ENCODE measurements at regions not wholly inside any gene's neighbourhood (a gene's known extent, or its start where the extent isn't known, plus 50 kb on each side); places are given as distances from the start of the nearest gene placed in this dataset.

DNA sequence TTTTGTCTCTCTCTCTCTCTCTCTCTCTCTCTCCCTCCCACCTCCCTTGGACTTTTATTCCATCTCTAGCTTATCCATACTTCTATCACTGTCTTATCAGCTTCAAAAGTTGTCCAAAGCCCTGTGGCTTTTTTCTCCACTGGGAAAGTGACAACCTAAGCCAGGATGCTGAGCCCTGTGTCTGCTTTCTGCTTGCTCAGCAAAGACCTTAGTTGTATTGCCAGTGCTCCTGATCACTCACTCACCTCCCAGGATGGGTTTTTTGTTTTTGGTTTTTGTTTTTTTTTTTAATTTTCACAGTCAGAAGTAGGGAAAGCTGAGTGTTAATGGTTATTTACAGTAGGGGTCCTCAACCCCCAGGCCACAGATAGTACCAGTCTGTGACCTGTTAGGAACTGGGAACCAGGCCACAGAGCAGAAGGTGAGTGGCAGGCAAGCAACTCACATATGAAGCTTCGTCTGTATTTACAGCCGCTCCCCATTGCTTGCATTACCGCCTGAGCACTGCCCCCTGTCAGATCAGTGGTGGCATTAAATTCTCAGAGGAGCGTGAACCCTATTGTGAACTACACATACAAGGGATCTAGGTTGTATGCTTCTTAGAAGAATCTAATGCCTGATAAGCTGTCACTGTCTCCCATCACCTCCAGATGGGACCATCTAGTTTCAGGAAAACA is 125.0 kb upstream of the ID4 start:
- H3K4me3 ChIP-seq (ENCODE audit: insufficient read depth, low read depth, low read length): no peak overlapping the region
- no CpG with 5 or more reads among the region's 4 CpGs for WGBS, 2 experiments (ENCODE audit: extremely low coverage in 2 of 2, insufficient read length in 1 of 2)
- ChIA-PET CTCF (interaction anchor here (0.6 kb wide), 1 partner anchor 279 kb away, joined by 5 read pairs; no protein-coding TSS in a partner anchor), POLR2A (ENCODE audit: unreplicated experiment) (no interaction called here)
- no peaks in the 10 kb centered on the region for H3K9me1 ChIP-seq (ENCODE audit: insufficient read depth, low read length)
- intact Hi-C loops (cut with micrococcal nuclease): no loop called here
- no peak overlapping the region for H2AK5ac ChIP-seq (ENCODE audit: low read depth, low read length)
- no TSS peak for BruUV-seq (replicated peaks)
- no peak overlapping the region for H4K5ac ChIP-seq (ENCODE audit: low read depth, low read length)
- no peak overlapping the region for H2BK15ac ChIP-seq (ENCODE audit: low read depth, low read length)
- H2BK20ac ChIP-seq (ENCODE audit: low read depth, low read length): no peak overlapping the region
- no peak overlapping the region for H3K23ac ChIP-seq (ENCODE audit: low read depth, low read length)
- ATAC-seq (ENCODE audit: low read depth): no peak
- H4K20me1 ChIP-seq (ENCODE audit: insufficient read depth, low read length): no peaks in the 10 kb centered on the region
- no peak overlapping the region for H3K18ac ChIP-seq (ENCODE audit: low read depth, low read length)
- no peak overlapping the region for H2BK120ac ChIP-seq (ENCODE audit: low read depth, low read length)
- H4K8ac ChIP-seq (ENCODE audit: low read depth in 2 of 2, low read length in 2 of 2): no peak overlapping the region
- no peak for TF ChIP-seq RAD21 (IDR thresholded peaks at IDR 0.05; ENCODE audit: low read length)
- TF ChIP-seq CEBPB (IDR thresholded peaks at IDR 0.05; ENCODE audit: low read depth, low read length): no peak
- no peak for TF ChIP-seq MXI1 (IDR thresholded peaks at IDR 0.05; ENCODE audit: borderline replicate concordance, low read depth, low read length)
- TF ChIP-seq, protein P1, sequence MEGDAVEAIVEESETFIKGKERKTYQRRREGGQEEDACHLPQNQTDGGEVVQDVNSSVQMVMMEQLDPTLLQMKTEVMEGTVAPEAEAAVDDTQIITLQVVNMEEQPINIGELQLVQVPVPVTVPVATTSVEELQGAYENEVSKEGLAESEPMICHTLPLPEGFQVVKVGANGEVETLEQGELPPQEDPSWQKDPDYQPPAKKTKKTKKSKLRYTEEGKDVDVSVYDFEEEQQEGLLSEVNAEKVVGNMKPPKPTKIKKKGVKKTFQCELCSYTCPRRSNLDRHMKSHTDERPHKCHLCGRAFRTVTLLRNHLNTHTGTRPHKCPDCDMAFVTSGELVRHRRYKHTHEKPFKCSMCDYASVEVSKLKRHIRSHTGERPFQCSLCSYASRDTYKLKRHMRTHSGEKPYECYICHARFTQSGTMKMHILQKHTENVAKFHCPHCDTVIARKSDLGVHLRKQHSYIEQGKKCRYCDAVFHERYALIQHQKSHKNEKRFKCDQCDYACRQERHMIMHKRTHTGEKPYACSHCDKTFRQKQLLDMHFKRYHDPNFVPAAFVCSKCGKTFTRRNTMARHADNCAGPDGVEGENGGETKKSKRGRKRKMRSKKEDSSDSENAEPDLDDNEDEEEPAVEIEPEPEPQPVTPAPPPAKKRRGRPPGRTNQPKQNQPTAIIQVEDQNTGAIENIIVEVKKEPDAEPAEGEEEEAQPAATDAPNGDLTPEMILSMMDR (conservative IDR thresholded peaks at IDR 0.05; ENCODE audit: low read depth, low read length): no peak
- no peak for TF ChIP-seq POLR2A (IDR thresholded peaks at IDR 0.05; ENCODE audit: low read depth, low read length)
- TF ChIP-seq RFX5 (IDR thresholded peaks at IDR 0.05; ENCODE audit: low read depth, low read length): no peak
- no peak overlapping the region for H3K56ac ChIP-seq (ENCODE audit: extremely low read depth, insufficient read depth, low read length)
- no peak overlapping the region for H2BK5ac ChIP-seq (ENCODE audit: low read depth, low read length, poor library complexity, severe bottlenecking)
- H3K4me1 ChIP-seq (ENCODE audit: control insufficient read depth, insufficient read depth, low read length): no peaks in the 10 kb centered on the region
- H4K91ac ChIP-seq (ENCODE audit: insufficient read depth, low read depth, low read length): no peak overlapping the region
- no peak overlapping the region for H3K14ac ChIP-seq (replicated peaks; ENCODE audit: low read depth, low read length)
- H3K79me1 ChIP-seq (ENCODE audit: low read depth in 1 of 2, low read length in 2 of 2): no peaks in the 10 kb centered on the region
- H3K9me3 ChIP-seq (ENCODE audit: control insufficient read depth, insufficient read depth, low read length): no peaks in the 10 kb centered on the region
- dilution Hi-C loops (cut with HindIII; ENCODE audit: low sequenced_read_pairs, unreplicated experiment): no loop called here
- no peaks in the 10 kb centered on the region for H3K36me3 ChIP-seq (ENCODE audit: control insufficient read depth, insufficient read depth, low read length)
- no peaks in the 10 kb centered on the region for H3K27me3 ChIP-seq (ENCODE audit: control insufficient read depth, insufficient read depth, low read length)
- no peak overlapping the region for H2AFZ ChIP-seq (replicated peaks; ENCODE audit: low read length, poor library complexity)
- H3K9ac ChIP-seq (ENCODE audit: low read depth, low read length): no peak overlapping the region
- H2AK9ac ChIP-seq (replicated peaks; ENCODE audit: low read depth, low read length, poor library complexity): no peak overlapping the region
- H3K4ac ChIP-seq (ENCODE audit: low read depth, low read length): no peak overlapping the region
- no peak for DNase-seq
- no peak overlapping the region for H3K27ac ChIP-seq (ENCODE audit: insufficient read depth, low read length)
- in situ Hi-C loops (cut with MboI; ENCODE audit: low sequenced_read_pairs): no loop called here
- H3K4me2 ChIP-seq (ENCODE audit: low read depth, low read length): no peak overlapping the region

All from IMR-90 (cell line).